Esophagus (tissue), 2 donors: ENCODE measurements at regions not wholly inside any gene's neighbourhood (a gene's known extent, or its start where the extent isn't known, plus 50 kb on each side); places are given as distances from the start of the nearest gene placed in this dataset.

Experiments used
- H3K27ac ChIP-seq, 2 donors: one replicate each; pipeline ENCODE4 v1.5.1; 2013; ENCODE audit warnings: low read depth in 2 of 2, mild to moderate bottlenecking in 2 of 2, inconsistent platforms in 1 of 2, low read length in 1 of 2, moderate library complexity in 1 of 2
- H3K27me3 ChIP-seq, 2 donors: one replicate each; pipeline ENCODE4 v1.6.1; 2013; ENCODE audit warnings: low read length in 2 of 2, control low read depth in 1 of 2, mild to moderate bottlenecking in 1 of 2; ENCODE audit not compliant: insufficient read depth in 2 of 2, control insufficient read depth in 1 of 2
- H3K36me3 ChIP-seq, 2 donors: one replicate each; pipeline ENCODE4 v1.6.1; 2013; ENCODE audit warnings: low read length in 1 of 2; ENCODE audit not compliant: control insufficient read depth in 2 of 2, insufficient read depth in 2 of 2
- H3K4me1 ChIP-seq, 2 donors: one replicate each; pipeline ENCODE4 v1.6.1; 2013; ENCODE audit warnings: low read length in 1 of 2; ENCODE audit not compliant: control insufficient read depth in 2 of 2, insufficient read depth in 2 of 2
- H3K4me3 ChIP-seq, 2 donors: one replicate each; pipeline ENCODE4 v1.5.1; 2013; ENCODE audit warnings: low read length in 2 of 2, mild to moderate bottlenecking in 2 of 2, low read depth in 1 of 2, moderate library complexity in 1 of 2
- H3K9me3 ChIP-seq, 2 donors: one replicate each; pipeline ENCODE4 v1.6.1; 2013; ENCODE audit warnings: mild to moderate bottlenecking in 2 of 2, low read depth in 1 of 2, low read length in 1 of 2, moderate library complexity in 1 of 2; ENCODE audit not compliant: control insufficient read depth in 2 of 2, insufficient read depth in 1 of 2
- WGBS, 2 donors: extraction: QIAGEN DNeasy Blood & Tissue Kit; methylation state at CpG; one replicate each; pipeline ENCODE4 v1.1.7; 2013; 5-methylcytosine and 5-hydroxymethylcytosine counted together
- donor health status: healthy with polysubstance abuse.
- donor health status: Bipolar disorder and iron deficiency.

GRCh38 chr2:66982766-66983165 is 414.4 kb upstream of the ETAA1 start:
- Histone ChIP-seq H3K4me3 (no peak overlapping the region), H3K27me3 (no peaks in the 10 kb centered on the region), H3K4me1 (no peaks in the 10 kb centered on the region), H3K27ac (no peak overlapping the region), H3K9me3 (no peaks in the 10 kb centered on the region), H3K36me3 (no peaks in the 10 kb centered on the region)

GRCh38 chr2:66984864-66985263 is 412.3 kb upstream of the ETAA1 start:
- Histone ChIP-seq H3K4me3 (no peak overlapping the region), H3K36me3 (no peaks in the 10 kb centered on the region), H3K27me3 (no peaks in the 10 kb centered on the region), H3K27ac (no peak overlapping the region), H3K4me1 (no peaks in the 10 kb centered on the region), H3K9me3 (no peaks in the 10 kb centered on the region)

GRCh38 chr2:66985906-66986305 is 411.2 kb upstream of the ETAA1 start:
- Histone ChIP-seq H3K4me1 (no peaks in the 10 kb centered on the region), H3K27ac (no peak overlapping the region), H3K36me3 (no peaks in the 10 kb centered on the region), H3K4me3 (no peak overlapping the region), H3K9me3 (no peaks in the 10 kb centered on the region), H3K27me3 (no peaks in the 10 kb centered on the region)
- 49 to 53% methylated on average over 1 of the region's 1 CpG for WGBS, 2 donors

- Histone ChIP-seq H3K36me3 (no peaks in the 10 kb centered on the region), H3K4me3 (no peak overlapping the region), H3K4me1 (no peaks in the 10 kb centered on the region), H3K27ac (no peak overlapping the region), H3K27me3 (no peaks in the 10 kb centered on the region), H3K9me3 (no peaks in the 10 kb centered on the region)
- WGBS, 2 donors = 80 to 85% methylated on average over 4 of the region's 4 CpGs
Observed at GRCh38 chr2:66987733-66988132, 409.4 kb upstream of the ETAA1 start.

- no peak overlapping the region for H3K27ac ChIP-seq
- H3K36me3 ChIP-seq = no peaks in the 10 kb centered on the region
- WGBS, 2 donors = 59 to 62% methylated on average over 1 of the region's 1 CpG
- no peaks in the 10 kb centered on the region for H3K27me3 ChIP-seq
- no peak overlapping the region for H3K4me3 ChIP-seq
- H3K4me1 ChIP-seq = no peaks in the 10 kb centered on the region
- H3K9me3 ChIP-seq = no peaks in the 10 kb centered on the region
Observed at GRCh38 chr2:66994654-66995053, 402.5 kb upstream of the ETAA1 start.

DNA sequence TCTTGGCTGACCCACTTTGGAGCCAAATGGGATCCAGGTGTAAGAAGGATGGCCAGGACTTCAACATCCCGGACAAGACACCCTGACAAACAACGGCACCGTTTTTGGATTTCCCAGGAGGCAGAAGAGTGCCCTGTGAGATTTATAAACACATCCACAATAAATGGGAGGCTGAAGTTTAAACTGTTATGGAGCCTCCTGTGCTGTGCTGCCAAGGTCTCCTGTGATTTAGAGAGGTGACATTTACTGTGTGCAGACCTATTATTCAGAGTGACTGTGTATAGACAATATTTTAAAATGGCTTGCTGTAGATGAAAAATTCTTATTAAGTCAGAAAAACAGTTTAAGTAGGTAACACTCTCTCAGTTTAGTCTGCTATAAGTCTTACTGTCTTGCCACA is 401.5 kb upstream of the ETAA1 start:
- Histone ChIP-seq H3K9me3 (no peaks in the 10 kb centered on the region), H3K27me3 (no peaks in the 10 kb centered on the region), H3K36me3 (no peaks in the 10 kb centered on the region), H3K4me1 (no peaks in the 10 kb centered on the region), H3K4me3 (no peak overlapping the region), H3K27ac (no peak overlapping the region)
- WGBS, 2 donors = 79 to 87% methylated on average over 3 of the region's 3 CpGs

DNA sequence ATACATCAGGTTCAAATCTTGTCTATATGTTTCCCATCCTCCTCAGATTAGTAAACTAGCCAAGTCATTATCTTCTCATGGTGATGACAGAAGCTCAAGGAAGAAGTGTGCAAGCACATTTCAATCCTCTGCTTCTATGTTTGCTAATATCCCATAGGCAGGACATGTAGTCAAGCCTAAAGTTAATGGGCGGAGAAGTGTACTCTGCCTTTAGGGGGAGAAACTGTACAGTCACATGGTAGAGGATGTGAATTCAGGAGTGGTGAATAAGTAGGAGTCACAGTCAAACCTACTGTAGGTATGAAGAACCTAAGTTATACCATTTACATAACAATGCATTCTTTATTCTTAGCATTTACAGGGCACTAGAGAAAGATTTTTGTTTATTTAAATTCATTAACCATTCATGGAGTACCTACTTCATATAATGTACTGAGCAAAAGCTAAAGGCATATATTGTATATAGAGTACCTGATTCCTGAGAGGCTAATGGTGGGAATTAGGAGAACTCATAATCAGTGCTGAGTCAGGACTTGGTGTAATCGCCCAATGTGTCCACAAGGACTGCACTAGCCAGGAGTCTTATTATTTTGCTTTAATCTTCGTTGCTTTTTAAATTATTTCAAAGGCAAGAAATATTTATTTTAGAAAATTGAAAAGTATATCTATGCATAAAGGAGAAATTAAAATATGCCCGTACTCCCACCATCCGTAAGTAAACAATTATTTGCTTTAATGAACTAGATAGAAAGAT is 394.3 kb upstream of the ETAA1 start:
- no peaks in the 10 kb centered on the region for H3K9me3 ChIP-seq
- H3K36me3 ChIP-seq = no peaks in the 10 kb centered on the region
- H3K27ac ChIP-seq = no peak overlapping the region
- no peaks in the 10 kb centered on the region for H3K4me1 ChIP-seq
- 93 to 95% methylated on average over 5 of the region's 5 CpGs for WGBS, 2 donors
- no peak overlapping the region for H3K4me3 ChIP-seq
- no peaks in the 10 kb centered on the region for H3K27me3 ChIP-seq

GRCh38 chr2:67006373-67006960 is 390.7 kb upstream of the ETAA1 start:
- Histone ChIP-seq H3K27me3 (no peaks in the 10 kb centered on the region), H3K4me1 (no peaks in the 10 kb centered on the region), H3K4me3 (no peak overlapping the region), H3K9me3 (no peaks in the 10 kb centered on the region), H3K27ac (no peak overlapping the region), H3K36me3 (no peaks in the 10 kb centered on the region)
- WGBS, 2 donors = 77 to 84% methylated on average over 5 of the region's 5 CpGs

DNA sequence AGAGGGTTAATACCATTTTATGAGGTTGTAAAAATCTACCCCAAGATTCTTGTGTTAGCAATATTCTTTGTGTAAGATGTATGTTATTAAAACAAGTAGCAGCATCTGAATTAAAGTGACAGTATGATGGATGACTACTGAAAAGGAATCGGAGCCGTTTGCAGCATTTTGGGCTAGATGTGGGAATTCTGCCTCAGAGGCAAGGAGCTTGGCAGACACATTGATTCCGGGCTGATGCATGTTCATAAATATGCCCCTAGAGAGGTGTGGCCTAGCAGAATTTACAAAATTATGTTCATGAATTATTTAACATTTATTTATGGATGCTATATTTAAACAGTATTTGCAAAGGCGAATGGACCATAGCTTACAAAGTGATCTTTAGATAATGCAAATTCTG is 389.0 kb upstream of the ETAA1 start:
- Histone ChIP-seq H3K27ac (no peak overlapping the region), H3K36me3 (no peaks in the 10 kb centered on the region), H3K4me1 (no peaks in the 10 kb centered on the region), H3K27me3 (no peaks in the 10 kb centered on the region), H3K4me3 (no peak overlapping the region), H3K9me3 (no peaks in the 10 kb centered on the region)
- WGBS, 2 donors = 46 to 55% methylated on average over 4 of the region's 4 CpGs

DNA sequence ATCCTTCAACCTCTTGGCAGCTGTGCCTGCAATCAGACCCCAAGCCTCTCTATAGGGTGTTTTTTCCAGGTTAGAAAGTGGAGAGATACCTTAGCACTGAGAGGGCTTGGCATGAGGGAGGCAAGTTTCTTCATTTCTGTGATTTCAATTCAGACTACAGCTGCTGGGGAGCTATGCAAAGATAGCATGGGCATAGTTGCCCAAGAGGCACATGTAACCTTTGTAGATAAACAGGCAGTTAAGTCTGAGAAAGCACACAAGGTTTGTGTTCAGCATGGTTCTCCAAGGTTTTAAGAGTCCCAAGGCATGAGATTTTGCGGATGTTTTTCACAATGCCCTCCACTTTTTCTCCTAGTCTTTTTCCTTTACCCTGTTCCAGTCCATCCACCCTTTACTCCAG is 385.0 kb upstream of the ETAA1 start:
- Histone ChIP-seq H3K4me1 (no peaks in the 10 kb centered on the region), H3K9me3 (no peaks in the 10 kb centered on the region), H3K36me3 (no peaks in the 10 kb centered on the region), H3K4me3 (no peak overlapping the region), H3K27me3 (no peaks in the 10 kb centered on the region), H3K27ac (no peak overlapping the region)
- WGBS, 2 donors = 85 to 93% methylated on average over 1 of the region's 1 CpG
